ENCODE measurements at regions not wholly inside any gene's neighbourhood (a gene's known extent, or its start where the extent isn't known, plus 50 kb on each side); places are given as distances from the start of the nearest gene placed in this dataset.

DNA sequence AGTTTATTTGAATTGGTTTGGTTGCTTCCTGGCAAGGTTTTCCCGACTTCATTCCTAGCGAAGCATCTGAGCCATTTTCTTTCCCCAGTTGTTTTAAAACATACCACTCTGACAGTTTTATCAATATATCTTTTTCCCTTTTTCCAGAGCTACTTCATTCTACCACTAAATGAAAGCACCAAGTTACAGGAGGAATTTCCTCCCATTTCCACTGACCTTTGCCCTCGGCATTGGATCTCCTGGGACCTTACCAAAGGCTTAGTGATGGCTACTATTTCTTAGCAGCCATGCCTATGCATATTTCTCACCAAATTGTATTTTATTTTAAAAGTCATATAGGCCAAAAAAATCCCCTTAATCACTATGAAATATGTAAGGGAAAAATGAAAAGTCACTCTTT, 150.5 kb downstream of the ZNF330 start:
- Histone ChIP-seq H3K79me1 (ENCODE audit: low read depth, low read length) (no peaks in the 10 kb centered on the region), H2BK120ac (replicated peaks; ENCODE audit: low read depth, low read length) (no peak overlapping the region), H3K27me3 (replicated peaks in 1 of 4; ENCODE audit: control insufficient read depth in 3 of 4, extremely low read depth in 1 of 4, insufficient read depth in 3 of 4, low read length in 3 of 4) (no peaks in the 10 kb centered on the region), H3K4me2 (ENCODE audit: insufficient read depth in 1 of 2, low read depth in 2 of 2, low read length in 2 of 2) (no peak overlapping the region), H4K5ac (ENCODE audit: insufficient read length, low read depth, low read length) (no peak overlapping the region), H3K4me3 (ENCODE audit: extremely low read depth in 1 of 4, insufficient read depth in 2 of 4, low read depth in 3 of 4, low read length in 4 of 4) (no peak overlapping the region), H3K4ac (replicated peaks; ENCODE audit: insufficient read length, low read depth, low read length) (no peak overlapping the region), H3K23me2 (ENCODE audit: low read depth, low read length) (no peaks in the 10 kb centered on the region), H2AFZ (ENCODE audit: low read length) (no peak overlapping the region), H3K56ac (replicated peaks; ENCODE audit: insufficient read length, low read depth, low read length) (no peak overlapping the region), H3K9me3 (ENCODE audit: insufficient read depth in 2 of 2, low read depth in 1 of 2, low read length in 1 of 2) (peaks cover 7 to 15% of the 10 kb centered on the region in 2 experiments; a peak in 2 of 4 replicates), H2BK20ac (ENCODE audit: low read length) (no peak overlapping the region), H3K14ac (ENCODE audit: insufficient read length) (no peak overlapping the region), H2BK15ac (ENCODE audit: low read length) (no peak overlapping the region), H4K20me1 (replicated peaks in 1 of 2; ENCODE audit: control insufficient read depth in 1 of 2, insufficient read depth in 2 of 2, low read length in 2 of 2) (no peaks in the 10 kb centered on the region), H2AK5ac (ENCODE audit: low read depth, low read length) (no peak overlapping the region), H3K9ac (replicated peaks in 1 of 4; ENCODE audit: extremely low read depth in 1 of 4, low read depth in 3 of 4, low read length in 3 of 4) (no peak overlapping the region), H3K18ac (ENCODE audit: extremely low read depth, low read length) (no peak overlapping the region), H4K91ac (replicated peaks; ENCODE audit: insufficient read length, low read length) (no peak overlapping the region), H2BK12ac (ENCODE audit: low read depth, low read length) (no peak overlapping the region), H3K79me2 (ENCODE audit: control insufficient read depth in 1 of 2, insufficient read depth in 2 of 2, low read length in 2 of 2) (no peaks in the 10 kb centered on the region), H4K8ac (ENCODE audit: extremely low read depth, insufficient read depth, low read length) (no peak overlapping the region), H3K23ac (ENCODE audit: insufficient read length) (no peak overlapping the region), H2BK5ac (ENCODE audit: low read depth, low read length) (no peak overlapping the region), H3K27ac (ENCODE audit: low read depth, low read length) (no peak overlapping the region), H3K36me3 (ENCODE audit: control insufficient read depth in 2 of 4, insufficient read depth in 4 of 4, low read length in 3 of 4) (no peaks in the 10 kb centered on the region), H3K4me1 (replicated peaks in 1 of 4; ENCODE audit: control insufficient read depth in 3 of 4, insufficient read depth in 4 of 4, low read length in 3 of 4) (no peaks in the 10 kb centered on the region)
- 97% methylated on average over 3 of the region's 3 CpGs; no CpG with 5 or more reads in 1 of the 2 experiments for WGBS, 2 experiments (ENCODE audit: extremely low coverage in 1 of 2, insufficient coverage in 1 of 2, insufficient read length in 1 of 2, insufficient replicate concordance in 2 of 2, low coverage in 1 of 2, low lambda C conversion rate in 2 of 2, missing lambda C conversion rate in 1 of 2)
- FAIRE-seq = no peak
- POLR2A ChIA-PET (ENCODE audit: partially characterized antibody) = no interaction called here
- no peak for DNase-seq (ENCODE audit: low read depth in 1 of 2, low spot score in 2 of 2)
- TF ChIP-seq BACH1 (IDR thresholded peaks at IDR 0.05; ENCODE audit: low read length) = no peak
- TF ChIP-seq, protein P1, sequence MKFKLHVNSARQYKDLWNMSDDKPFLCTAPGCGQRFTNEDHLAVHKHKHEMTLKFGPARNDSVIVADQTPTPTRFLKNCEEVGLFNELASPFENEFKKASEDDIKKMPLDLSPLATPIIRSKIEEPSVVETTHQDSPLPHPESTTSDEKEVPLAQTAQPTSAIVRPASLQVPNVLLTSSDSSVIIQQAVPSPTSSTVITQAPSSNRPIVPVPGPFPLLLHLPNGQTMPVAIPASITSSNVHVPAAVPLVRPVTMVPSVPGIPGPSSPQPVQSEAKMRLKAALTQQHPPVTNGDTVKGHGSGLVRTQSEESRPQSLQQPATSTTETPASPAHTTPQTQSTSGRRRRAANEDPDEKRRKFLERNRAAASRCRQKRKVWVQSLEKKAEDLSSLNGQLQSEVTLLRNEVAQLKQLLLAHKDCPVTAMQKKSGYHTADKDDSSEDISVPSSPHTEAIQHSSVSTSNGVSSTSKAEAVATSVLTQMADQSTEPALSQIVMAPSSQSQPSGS (IDR thresholded peaks at IDR 0.05; ENCODE audit: low read length) = no peak
- no peak for TF ChIP-seq SAP30 (IDR thresholded peaks at IDR 0.05; ENCODE audit: insufficient read depth, insufficient replicate concordance, low read length)
- no peak for TF ChIP-seq NANOG (IDR thresholded peaks at IDR 0.05; ENCODE audit: insufficient read depth, low read depth, low read length, poor library complexity, severe bottlenecking)
- TF ChIP-seq CHD2 (IDR thresholded peaks at IDR 0.05; ENCODE audit: low read length) = no peak
- TF ChIP-seq NRF1 (IDR thresholded peaks at IDR 0.05; ENCODE audit: low read depth, low read length) = no peak
- no peak for TF ChIP-seq ZNF274 (IDR thresholded peaks at IDR 0.05; ENCODE audit: borderline replicate concordance, extremely low read depth, low read length)
- TF ChIP-seq CBX5 (IDR thresholded peaks at IDR 0.05; ENCODE audit: low read depth, low read length) = no peak
- TF ChIP-seq EP300 (IDR thresholded peaks at IDR 0.05; ENCODE audit: borderline replicate concordance in 1 of 2, low read depth in 2 of 2, low read length in 2 of 2) = no peak
- no peak for TF ChIP-seq BRCA1 (IDR thresholded peaks at IDR 0.05; ENCODE audit: low read depth, low read length)
- no peak for TF ChIP-seq RBBP5 (IDR thresholded peaks at IDR 0.05; ENCODE audit: borderline replicate concordance, low read depth, low read length)
- TF ChIP-seq POLR2AphosphoS5 (IDR thresholded peaks at IDR 0.05; ENCODE audit: low read depth, low read length) = no peak
- no peak for TF ChIP-seq EGR1 (IDR thresholded peaks at IDR 0.05; ENCODE audit: borderline replicate concordance, low read depth, low read length)
- CTCF ChIA-PET (ENCODE audit: partially characterized antibody) = no interaction called here

All from H1 (cell line).